Lung (tissue), 11 donors: ENCODE measurements at regions not wholly inside any gene's neighbourhood (a gene's known extent, or its start where the extent isn't known, plus 50 kb on each side); places are given as distances from the start of the nearest gene placed in this dataset.

Experiments used
- ATAC-seq: fragments of 200-7000 bp; cut with Tn5 transposase; one replicate; pipeline ENCODE4 v1.9.1; 2020; ENCODE audit warnings: moderate number of reproducible peaks; ENCODE audit not compliant: insufficient read depth, low FRiP score
- DNase-seq, 3 donors: peaks; one replicate each; pipeline ENCODE4 v3.0.0-alpha.2; 2013 to 2017
- H3K27ac ChIP-seq, 2 donors: one replicate each; pipeline ENCODE4 v1.5.1; 2013; ENCODE audit warnings: mild to moderate bottlenecking in 2 of 2, moderate library complexity in 2 of 2, control low read depth in 1 of 2, inconsistent platforms in 1 of 2, low read depth in 1 of 2, low read length in 1 of 2
- H3K27me3 ChIP-seq, 3 donors: one replicate each; pipeline ENCODE4 v1.5.1; 2013; ENCODE audit warnings: low read length in 2 of 3; ENCODE audit not compliant: control insufficient read depth in 3 of 3, insufficient read depth in 3 of 3
- H3K36me3 ChIP-seq, 4 donors: one replicate each; pipeline ENCODE4 v1.5.1; 2013; ENCODE audit warnings: low read length in 4 of 4, mild to moderate bottlenecking in 1 of 4, moderate library complexity in 1 of 4; ENCODE audit not compliant: control insufficient read depth in 4 of 4, insufficient read depth in 4 of 4
- H3K4me1 ChIP-seq, 5 donors: one replicate each; pipeline ENCODE4 v1.5.1; 2013; ENCODE audit warnings: low read length in 5 of 5, mild to moderate bottlenecking in 2 of 5, moderate library complexity in 1 of 5; ENCODE audit not compliant: control insufficient read depth in 5 of 5, insufficient read depth in 5 of 5
- H3K4me3 ChIP-seq: one replicate; pipeline ENCODE4 v1.5.1; 2013; ENCODE audit warnings: mild to moderate bottlenecking, control low read depth, moderate library complexity
- H3K9ac ChIP-seq, 2 donors: one replicate each; pipeline ENCODE4 v1.5.1; 2013; ENCODE audit warnings: low read length in 2 of 2, control low read depth in 1 of 2; ENCODE audit not compliant: insufficient read depth in 1 of 2
- H3K9me3 ChIP-seq, 4 donors: one replicate each; pipeline ENCODE4 v1.5.1; 2013; ENCODE audit warnings: low read length in 3 of 4, mild to moderate bottlenecking in 1 of 4, moderate library complexity in 1 of 4; ENCODE audit not compliant: control insufficient read depth in 4 of 4, insufficient read depth in 3 of 4
- CTCF ChIP-seq: IDR thresholded peaks from 2 replicates; pipeline ENCODE4 v1.5.1; 2012; ENCODE audit warnings: mild to moderate bottlenecking; ENCODE audit errors: control extremely low read depth, extremely low read depth
- WGBS, 2 donors: extraction: QIAGEN DNeasy Blood & Tissue Kit; methylation state at CpG; one replicate each; pipeline ENCODE4 v1.1.7; 2013; 5-methylcytosine and 5-hydroxymethylcytosine counted together
- donor health status: control.
- donor health status: control.
- donor health status: Bipolar disorder and iron deficiency.
- donor health status: healthy.
- donor health status: DM: yes; HTN: yes; CAD: no.

GRCh38 chr4:38409852-38410251 is 254.1 kb upstream of the KLF3 start:
- Histone ChIP-seq H3K9me3 (no peaks in the 10 kb centered on the region), H3K4me1 (peaks cover 0 to 8% (median 0%) of the 10 kb centered on the region in 5 donors), H3K27ac (no peak overlapping the region), H3K27me3 (peaks cover 0 to 4% (median 0%) of the 10 kb centered on the region in 3 donors), H3K36me3 (no peaks in the 10 kb centered on the region), H3K4me3 (no peak overlapping the region), H3K9ac (no peak overlapping the region)
- DNase-seq (no peak), ATAC-seq (no peak)
- TF ChIP-seq CTCF = no peak
- 91 to 98% methylated on average over 2 of the region's 2 CpGs for WGBS, 2 donors

- no peak overlapping the region for H3K4me3 ChIP-seq
- H3K9me3 ChIP-seq = no peaks in the 10 kb centered on the region
- H3K36me3 ChIP-seq = no peaks in the 10 kb centered on the region
- no peak overlapping the region for H3K9ac ChIP-seq
- no peak overlapping the region for H3K27ac ChIP-seq
- 71 to 83% methylated on average over 4 of the region's 4 CpGs for WGBS, 2 donors
- H3K27me3 ChIP-seq = peaks cover 0 to 4% (median 0%) of the 10 kb centered on the region in 3 donors
- ATAC-seq (no peak), DNase-seq (no peak)
- peaks cover 0 to 11% (median 0%) of the 10 kb centered on the region in 5 donors for H3K4me1 ChIP-seq
- no peak for TF ChIP-seq CTCF
Measured at GRCh38 chr4:38411092-38411491, 252.9 kb upstream of the KLF3 start.

GRCh38 chr4:38411981-38412536 is 251.9 kb upstream of the KLF3 start:
- no peaks in the 10 kb centered on the region for H3K9me3 ChIP-seq
- no peaks in the 10 kb centered on the region for H3K36me3 ChIP-seq
- DNase-seq (peak in 2 of 3 donors; percentile 31 to 53), ATAC-seq (no peak)
- no peak overlapping the region for H3K9ac ChIP-seq
- H3K4me1 ChIP-seq = peaks cover 0 to 11% (median 0%) of the 10 kb centered on the region in 5 donors
- no peak overlapping the region for H3K27ac ChIP-seq
- 60 to 93% methylated on average over 5 of the region's 5 CpGs for WGBS, 2 donors
- H3K4me3 ChIP-seq = no peak overlapping the region
- no peak for TF ChIP-seq CTCF
- peaks cover 0 to 4% (median 0%) of the 10 kb centered on the region in 3 donors for H3K27me3 ChIP-seq
